Skin of body (tissue), 1 donor: ENCODE measurements at regions not wholly inside any gene's neighbourhood (a gene's known extent, or its start where the extent isn't known, plus 50 kb on each side); places are given as distances from the start of the nearest gene placed in this dataset.
"Not testable (repeated sequence)": the region's sequence is repeated elsewhere in the genome, so short reads cannot be mapped to it uniquely, and the experiment has no call there.

Source experiments
- DNase-seq: peaks from one replicate; lab custom pipeline; 2025; lab: John Stamatoyannopoulos, UW

DNA sequence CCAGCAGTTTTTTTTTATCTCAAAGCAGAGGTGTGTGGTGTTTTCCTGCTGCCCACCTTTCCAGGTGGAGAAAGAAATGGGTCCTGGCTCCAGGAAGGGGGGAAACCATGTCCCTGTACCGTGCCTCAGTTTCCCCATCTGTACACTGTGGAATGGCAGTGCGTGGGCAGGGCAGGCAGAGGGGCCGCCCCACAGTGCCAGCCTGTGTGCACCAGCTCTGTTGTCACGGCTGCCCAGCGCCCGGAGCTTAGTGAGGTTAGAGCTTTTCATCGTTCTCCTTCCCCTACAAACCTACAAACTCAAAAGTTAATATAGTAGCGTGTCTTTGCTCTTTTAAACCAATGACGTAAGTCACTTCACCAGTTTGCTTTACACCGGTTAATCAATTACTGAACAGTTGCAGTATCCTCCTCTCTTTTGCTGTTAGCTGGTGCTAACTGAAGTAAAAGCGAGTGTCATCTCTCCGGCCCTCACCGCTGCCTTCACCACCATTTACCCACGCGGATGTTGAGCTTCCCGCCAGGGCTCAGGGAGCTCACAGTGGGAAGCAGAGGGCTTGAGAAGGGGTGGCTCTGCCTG is 114.8 kb upstream of the ADRA2C start:
- DNase-seq, result no peak

GRCh38 chr4:3649491-3649890 is 116.7 kb upstream of the ADRA2C start:
- DNase-seq, result no peak

GRCh38 chr4:3648731-3649130 is 116.5 kb upstream of the LRPAP1 start:
- no peak for DNase-seq

GRCh38 chr4:3648195-3648594 is 116.0 kb upstream of the LRPAP1 start:
- DNase-seq, result no peak

DNA sequence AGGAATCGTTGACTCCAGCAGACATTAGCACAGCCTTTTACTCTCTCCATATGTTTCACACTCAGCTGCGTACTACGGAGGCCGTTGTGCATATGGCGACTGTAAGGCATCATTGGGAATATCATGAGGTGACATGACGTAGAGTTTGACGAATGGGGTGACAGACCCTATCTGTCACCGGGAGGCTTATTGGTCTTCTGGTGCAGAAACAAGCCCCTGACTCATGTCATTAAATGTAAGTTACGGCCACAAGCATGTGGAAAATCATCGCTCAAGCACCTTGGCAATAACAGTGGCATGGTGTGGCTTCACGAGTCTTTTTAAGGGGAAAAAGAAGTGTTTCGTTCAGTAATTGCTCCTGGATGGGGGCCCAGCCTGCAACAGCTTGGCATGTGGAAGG is 115.2 kb upstream of the LRPAP1 start:
- DNase-seq, result no peak

DNA sequence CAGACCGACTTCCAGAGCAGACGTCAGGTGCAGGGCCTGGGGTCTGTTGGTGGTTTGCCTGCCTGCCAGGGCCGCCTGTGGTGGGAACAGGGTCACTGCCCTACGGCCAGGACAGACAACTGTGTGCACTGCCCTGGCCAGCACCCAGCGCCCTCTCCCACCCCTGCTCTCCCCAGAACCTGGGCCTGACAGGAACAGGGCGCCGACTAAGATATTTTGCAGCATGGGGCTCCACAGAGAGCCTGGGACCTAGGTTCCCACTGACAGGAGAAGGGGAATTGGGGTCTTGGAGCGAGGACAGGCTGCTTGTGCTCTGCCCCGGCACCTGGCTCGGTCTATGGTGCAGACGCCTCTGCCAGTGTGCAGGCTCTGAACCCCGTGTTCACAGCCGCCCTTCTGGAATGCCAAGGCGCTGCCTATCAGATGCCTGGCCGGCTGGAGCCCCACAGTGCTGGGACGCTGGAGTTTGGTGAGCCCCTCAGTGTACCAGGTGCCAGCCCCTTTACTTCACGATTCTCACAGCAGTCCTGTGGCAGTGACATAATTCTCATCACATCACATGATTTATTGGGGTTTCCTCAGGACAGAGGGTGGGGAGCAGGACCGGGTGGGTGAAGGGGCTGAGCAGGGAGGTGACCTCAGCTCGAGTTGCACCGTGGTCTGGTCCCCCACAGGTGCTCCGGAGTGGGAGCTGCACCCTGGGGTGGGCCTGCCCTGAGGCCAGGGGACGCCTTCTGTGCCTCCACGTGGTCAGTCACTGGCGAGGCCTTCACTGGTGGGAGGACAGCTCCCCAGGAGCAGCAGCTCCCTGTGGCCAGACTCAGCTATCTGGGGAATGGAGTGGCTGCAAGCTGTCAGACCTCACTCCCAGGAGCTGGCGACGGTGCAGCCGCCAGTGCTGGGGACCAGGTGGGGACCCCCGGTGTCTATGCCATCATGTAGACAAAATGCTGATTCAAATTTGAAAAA is 113.8 kb upstream of the LRPAP1 start:
- no peak for DNase-seq

- no peak for DNase-seq
Measured at GRCh38 chr4:3644849-3645627, 112.8 kb upstream of the LRPAP1 start.

- no peak for DNase-seq
Measured at GRCh38 chr4:3643518-3644433, 111.6 kb upstream of the LRPAP1 start.

DNA sequence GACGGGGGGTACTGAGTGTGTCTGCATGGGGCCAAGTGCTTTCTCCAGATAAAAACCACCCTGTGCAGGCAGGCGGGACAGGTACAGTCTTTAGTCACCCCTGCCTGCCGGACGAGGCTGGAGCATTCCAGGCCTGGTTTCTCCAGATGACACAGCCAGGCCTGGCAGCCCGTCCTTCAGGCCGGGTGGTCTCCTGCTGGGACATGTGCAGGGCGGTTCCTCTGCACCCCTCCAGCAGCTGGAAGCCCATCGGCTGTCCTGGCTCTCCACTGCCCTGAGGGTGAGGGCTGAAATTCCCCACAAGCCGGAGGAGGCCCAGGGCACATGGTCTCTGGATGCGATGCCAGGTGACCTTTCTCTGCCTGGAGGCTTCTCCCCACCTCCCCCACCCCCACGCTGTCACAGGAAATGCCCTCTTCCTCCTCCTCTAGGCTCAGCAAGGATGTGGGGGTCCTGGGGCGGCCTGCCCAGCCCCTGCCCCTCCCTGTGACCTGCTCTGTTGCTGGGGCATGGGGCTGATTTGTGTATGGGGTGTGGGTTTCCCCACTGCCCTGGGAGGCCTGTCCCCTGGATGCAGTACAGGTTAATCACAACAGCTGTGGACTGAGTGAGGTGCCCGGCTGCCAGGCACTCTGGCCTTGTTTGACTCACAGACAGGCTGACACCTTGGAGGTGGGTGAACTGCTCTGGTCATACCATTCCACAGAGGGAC is 110.7 kb upstream of the LRPAP1 start:
- no peak for DNase-seq

DNA sequence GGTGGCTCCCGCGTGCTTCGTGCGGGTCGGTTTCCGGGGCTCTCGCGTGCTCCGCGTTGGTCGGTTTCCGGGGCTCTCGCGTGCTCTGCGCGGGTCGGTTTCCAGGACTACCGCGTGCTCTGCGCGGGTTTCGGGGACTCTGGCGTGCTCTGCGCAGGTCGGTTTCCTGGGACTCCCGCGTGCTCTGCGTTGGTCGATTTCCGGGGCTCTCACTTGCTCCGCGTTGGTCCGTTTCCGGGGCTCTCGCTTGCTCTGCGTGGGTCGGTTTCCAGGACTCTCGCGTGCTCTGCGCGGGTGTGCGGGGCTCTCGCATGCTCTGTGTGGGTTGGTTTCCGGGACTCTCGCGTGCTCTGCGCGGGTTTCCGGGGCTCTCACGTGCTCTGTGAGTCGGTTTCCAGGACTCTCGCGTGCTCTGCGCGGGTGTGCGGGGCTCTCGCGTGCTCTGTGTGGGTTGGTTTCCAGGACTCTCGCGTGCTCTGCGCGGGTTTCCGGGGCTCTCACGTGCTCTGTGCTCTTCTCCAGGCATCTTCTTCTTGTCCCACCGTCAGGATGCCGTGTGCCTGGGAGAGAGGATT is 109.9 kb upstream of the LRPAP1 start:
- DNase-seq, result no peak

GRCh38 chr4:3641501-3641900 is 109.3 kb upstream of the LRPAP1 start:
- no peak for DNase-seq

DNA sequence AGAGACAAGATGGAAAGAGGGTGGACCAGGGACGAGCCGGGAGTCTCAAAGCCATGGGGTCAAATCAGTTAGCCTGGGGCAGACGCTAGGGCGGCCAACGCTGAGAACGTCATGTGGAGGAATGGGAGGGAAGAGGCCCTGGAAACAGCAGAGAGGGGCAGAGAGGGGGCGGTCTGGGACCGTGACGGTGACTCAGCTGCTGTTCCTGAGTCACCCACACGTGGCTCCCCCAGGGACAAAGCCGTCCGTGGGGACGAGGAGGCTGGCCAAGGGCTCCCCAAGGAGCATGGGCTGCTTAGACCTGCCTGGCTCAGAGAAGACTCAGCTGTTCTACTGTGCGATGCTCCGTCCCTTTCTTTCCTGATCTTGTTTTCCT is 108.4 kb upstream of the LRPAP1 start:
- DNase-seq, result no peak

GRCh38 chr4:3639613-3640586 is 107.7 kb upstream of the LRPAP1 start:
- DNase-seq, result no peak

GRCh38 chr4:3638080-3638795 is 106.0 kb upstream of the LRPAP1 start:
- peak; percentile 73 for DNase-seq

DNA sequence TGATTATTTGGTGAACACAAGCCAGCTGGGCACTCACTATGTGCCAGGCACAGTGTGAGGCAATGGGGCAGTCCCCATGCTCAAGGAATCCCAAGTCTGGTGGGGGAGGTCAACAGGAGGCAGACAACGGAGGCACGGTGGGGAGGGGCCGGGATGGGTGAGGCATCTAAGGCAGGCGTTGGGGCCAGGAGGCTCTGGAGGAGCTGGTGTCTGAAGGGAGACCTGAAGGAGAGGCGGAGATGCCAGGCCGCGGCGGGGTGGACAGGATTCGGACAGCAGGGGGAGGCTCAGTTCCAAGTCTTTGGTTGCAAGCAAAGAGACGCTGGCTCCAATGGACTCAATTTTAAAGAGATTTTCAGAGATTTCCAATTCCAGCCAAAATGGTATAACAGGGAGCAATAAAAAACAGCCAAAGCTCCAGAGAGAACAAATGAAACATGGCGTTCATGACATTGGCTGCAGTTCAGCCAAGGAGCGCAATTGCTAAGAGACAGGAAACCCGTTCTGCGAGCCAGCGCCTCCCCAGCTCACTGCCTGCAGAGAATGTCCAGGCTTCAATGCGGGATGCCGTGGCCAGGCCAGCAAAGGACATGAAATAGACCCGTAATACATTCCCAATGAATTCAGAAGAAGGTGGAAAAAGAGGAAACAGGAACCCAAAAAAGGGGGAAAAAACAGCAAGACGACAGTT is 105.2 kb upstream of the LRPAP1 start:
- DNase-seq, result no peak

DNA sequence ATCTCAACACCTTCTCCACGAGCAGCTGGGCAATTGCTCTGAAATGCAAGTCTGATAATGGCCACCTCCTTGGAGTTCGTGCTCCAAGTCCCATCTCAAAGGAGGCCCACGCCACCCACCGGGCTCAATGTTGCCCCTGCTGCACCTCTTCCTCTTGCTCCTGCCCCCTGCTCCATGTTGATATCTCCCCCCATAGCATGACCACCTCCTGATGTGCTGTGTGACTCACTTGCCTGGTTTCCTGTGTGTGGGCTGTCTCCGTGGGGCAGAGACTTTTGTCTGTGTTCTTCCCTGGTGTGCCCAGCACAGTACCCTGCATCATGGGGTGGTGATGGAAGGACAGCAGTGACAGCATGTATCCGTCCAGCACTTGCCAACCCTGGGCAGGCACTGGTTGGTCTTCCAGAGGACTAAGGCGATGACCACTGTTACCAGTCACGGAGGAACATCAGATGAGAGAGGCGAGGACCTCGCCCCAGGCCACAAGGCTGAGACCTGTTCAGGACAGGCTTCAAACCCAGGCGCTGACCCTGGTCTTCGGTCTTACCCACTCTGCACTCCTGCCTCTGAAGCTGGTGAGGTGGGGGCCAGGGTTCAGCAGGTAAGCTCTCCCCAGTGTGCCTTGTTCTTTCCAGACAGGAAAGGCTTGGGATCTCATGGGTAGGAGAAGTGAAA is 104.6 kb upstream of the LRPAP1 start:
- DNase-seq, result no peak

- DNase-seq, result not testable (repeated sequence)
Measured at GRCh38 chr4:3636020-3636419, 103.8 kb upstream of the LRPAP1 start.
